Suppressor macrophage treated with lipopolysaccharide for 4 hours (primary cell): ENCODE measurements at regions not wholly inside any gene's neighbourhood (a gene's known extent, or its start where the extent isn't known, plus 50 kb on each side); places are given as distances from the start of the nearest gene placed in this dataset.
A peak's percentile ranks its signal among the peaks of the same experiment; 100 is the strongest.
"Not testable (repeated sequence)": the region's sequence is repeated elsewhere in the genome, so short reads cannot be mapped to it uniquely, and the experiment has no call there.

Experiments
- DNase-seq: peaks from one replicate; pipeline ENCODE4 v3.0.0-alpha.2; 2020

DNA sequence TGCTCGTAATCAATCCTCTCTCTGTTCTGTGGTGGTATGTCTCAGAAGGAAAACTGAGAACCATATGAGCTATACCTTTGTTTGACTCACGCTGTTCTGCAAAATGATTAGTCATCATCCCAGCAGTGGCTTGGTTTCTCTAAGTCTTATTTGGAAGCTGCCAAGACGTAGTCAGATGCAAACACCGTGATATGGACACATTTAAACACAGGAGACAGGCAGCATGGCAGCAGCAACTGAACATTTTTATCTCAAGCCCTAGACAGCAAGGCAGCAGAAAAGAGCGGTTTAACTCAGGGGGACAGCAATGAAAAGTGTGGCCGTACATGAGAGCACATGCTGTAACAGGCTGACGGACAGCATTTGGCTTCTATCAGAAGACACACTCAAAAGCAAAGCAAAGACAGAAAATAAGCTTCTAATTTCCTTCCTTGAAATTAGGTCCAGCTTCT, 1295.1 kb downstream of the EPHA7 start:
- no peak for DNase-seq

DNA sequence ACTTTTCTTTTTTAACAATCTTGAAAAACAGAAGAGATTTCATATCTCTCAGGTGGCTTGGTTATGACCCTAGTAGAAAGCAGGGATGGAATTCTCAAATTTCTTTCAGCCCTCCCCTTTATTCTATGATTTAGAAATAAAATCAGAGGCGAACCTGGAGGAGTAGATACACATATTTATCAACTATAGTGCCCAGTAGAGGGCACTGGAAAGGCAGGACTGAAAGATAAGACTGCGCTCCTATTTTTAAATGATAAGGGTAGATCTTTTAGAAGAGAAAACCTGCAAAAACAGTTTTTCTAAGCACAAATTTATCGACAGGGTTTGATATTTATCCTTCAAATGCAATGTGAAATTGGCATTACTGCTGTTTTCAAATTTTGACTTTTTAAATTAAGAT, 1296.6 kb downstream of the EPHA7 start:
- no peak for DNase-seq

DNA sequence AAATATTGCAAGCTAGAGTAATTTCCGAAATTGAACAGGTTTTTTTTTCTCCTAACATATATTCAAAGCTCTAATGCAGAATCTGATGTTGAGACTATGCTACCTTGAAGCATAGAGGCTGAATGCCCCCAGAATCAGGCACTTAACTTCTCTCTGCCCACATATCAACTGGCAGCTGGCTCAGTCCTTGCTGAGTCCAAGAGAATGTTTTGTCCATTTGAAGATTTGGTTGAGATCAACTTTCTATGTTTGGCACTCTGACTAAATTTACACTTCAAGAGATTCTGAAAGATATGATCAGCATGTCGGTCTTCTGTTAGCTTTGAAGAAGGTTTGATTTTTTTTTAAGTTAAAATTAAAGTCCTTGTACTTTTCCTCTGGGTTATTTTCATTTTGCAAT, 1298.1 kb downstream of the EPHA7 start:
- no peak for DNase-seq

DNA sequence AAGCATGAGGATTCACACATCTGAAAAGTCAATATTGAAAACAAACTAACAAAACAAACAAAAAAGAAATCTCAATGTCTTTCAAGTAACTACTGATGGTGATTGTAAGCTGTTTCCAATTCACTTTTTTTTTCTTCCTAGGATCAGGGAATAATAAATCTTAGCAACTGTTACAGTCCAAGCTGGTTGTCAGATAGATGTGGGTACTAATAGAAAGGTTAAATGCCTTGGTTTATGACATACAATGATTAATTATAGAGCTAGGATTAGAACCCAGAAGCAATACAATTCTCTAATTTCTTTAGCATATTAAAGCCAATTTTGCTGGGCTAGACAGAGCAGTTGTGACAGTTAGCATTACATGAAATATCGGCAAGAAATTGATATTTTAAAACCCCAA, 1301.6 kb downstream of the EPHA7 start:
- DNase-seq: no peak

DNA sequence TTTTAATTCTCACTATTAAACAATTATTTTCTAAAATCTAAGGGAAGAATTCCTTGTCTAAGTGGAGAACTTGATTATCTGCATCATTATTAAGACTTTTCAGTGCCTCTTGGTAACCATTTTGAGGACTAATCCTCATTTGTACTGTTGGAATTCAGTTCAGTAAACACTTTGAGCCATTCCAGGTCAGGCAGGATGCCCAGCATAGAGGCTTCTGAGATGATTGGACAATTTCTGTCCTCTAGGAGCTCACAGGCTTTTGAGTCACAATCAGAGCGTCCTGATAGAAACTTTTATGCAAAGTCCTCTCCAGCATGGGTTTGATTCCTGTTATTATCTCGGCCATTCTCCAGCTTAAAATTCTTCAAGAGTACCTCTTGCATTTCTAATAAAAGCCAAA, 1304.6 kb downstream of the EPHA7 start:
- DNase-seq: no peak

DNA sequence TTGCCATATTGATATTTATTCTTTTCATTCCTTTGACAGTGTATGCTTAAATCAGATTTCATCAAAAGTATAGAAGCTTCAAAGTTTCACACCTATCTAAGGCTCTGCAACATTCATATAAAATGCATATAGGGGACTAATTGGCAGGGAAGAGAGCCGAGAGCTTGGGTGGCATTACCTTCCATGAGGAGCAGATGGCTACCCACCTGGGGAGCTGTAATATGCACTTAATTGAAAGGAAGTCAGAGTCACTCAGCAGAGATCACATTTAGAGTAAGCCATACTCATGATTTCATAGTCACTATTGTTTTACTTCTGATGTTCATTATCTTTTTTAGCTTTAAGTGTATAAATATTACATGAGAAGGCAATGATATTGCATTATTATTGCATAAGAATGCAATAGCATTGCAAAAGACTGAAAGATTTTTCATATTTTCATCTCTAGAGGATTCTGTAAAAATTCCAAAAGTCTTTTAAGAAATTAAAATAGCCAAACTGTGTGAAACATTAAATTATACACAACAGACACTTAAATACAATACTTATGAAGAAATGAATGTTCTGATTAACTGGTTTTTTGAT, 1305.2 kb downstream of the EPHA7 start:
- no peak for DNase-seq

DNA sequence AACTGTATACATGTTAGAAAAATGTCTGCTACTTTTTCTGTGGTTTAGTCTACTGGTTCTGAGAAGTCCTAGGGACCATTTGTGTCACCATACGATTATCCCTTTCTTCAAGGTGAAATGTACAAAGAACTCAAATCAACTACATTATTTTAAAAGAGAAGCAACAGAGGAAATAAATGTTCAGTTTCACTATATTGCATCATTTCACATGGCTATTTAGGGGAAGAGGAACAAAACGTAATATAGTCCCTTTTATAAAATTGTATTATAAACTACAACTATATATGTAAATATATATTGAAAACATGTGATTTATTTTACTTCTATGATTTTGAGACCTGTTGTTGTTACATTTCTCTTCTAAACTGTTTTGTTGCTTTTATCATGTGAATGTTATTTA, 1308.0 kb downstream of the EPHA7 start:
- DNase-seq: peak; percentile 50

DNA sequence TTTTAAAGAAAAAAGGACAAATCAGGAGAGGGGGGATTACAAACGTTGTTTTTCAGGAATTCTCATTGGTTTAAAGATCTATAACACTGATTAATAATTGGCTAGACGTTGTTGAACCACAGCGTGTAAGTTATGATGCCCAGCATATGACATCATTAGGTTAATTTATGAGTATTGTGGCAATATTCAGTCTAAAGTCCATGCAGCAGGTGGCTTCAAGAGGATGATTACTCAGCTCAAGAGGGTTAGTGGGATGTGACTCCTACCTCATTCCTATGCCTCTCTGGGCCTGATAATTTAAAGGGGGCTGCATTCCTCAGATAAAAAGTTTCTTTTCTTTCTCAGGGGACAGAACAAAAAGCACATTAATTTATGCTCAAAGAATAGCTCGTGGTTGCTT, 1309.0 kb downstream of the EPHA7 start:
- DNase-seq: no peak

DNA sequence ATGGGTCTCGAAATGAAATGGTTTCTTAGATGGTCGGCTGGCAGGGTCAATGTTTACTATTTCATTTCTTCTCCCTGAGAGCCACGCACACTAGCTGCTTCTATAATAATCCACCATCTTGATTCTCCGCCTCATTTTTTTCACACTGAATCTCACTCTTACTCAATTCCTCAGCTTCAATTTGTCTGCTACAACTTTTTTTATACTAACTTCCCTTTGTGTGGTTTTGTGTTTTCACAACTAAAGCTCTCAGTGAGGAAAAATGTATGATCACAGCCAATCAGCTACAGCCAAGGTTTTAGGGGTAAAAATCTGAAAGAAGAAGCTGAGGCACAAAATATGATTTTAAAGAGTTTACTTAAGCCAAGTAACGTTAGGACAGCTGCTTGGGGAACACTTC, 1309.4 kb downstream of the EPHA7 start:
- DNase-seq: peak; percentile 42

DNA sequence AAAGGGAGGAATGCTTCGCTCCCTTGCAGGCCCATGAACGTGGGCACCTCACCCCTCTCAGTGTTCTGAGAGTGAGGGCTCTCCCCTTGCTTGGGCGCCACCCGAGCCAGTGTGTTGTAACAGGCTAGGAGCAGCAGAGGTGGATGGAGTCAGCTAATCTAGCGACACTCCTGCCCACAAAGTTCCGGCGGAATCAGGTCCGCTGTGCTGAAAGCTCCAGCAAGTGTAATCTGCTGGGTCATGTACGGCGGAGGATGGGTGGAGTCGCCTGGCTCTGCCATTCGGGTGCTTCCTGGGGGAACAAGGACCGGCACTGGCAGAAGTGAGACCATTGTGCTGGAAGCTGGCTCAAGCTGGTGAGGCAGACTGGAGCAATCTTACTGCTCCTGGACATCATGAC, 1310.1 kb downstream of the EPHA7 start:
- no peak for DNase-seq

DNA sequence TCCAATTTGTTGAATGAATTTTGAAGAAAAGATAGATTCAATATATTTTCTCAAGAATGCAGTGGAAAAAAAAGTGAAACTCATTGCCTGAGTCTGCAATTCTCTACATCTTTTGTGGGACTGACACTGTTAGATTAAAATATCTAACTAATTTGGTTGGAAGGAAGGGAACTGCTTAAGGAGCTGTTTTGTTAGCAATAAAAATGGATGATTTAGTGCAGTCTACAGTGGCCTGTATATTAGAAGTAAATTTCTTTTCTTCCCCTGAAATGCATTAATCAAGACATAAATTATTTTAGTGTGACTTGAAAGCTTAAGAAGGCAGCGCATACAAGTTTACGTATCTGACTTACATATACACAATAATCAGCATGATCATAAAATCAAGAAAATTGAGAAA, 1332.6 kb downstream of the EPHA7 start:
- DNase-seq: no peak

DNA sequence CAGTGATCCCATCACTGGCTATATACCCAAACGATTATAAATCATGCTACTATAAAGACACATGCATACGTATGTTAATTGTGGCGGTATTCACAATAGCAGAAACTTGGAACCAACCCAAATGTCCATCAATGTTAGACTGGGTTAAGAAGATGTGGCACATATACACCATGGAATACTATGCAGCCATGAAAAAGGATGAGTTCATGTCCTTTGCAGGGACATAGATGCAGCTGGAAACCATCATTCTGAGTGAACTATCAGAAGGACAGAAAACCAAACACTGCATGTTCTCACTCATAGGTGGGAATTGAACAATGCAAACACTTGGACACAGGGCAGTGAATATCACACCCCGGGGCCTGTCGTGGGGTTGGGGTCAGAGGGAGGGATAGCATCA, 1335.4 kb downstream of the EPHA7 start:
- DNase-seq: not testable (repeated sequence)

DNA sequence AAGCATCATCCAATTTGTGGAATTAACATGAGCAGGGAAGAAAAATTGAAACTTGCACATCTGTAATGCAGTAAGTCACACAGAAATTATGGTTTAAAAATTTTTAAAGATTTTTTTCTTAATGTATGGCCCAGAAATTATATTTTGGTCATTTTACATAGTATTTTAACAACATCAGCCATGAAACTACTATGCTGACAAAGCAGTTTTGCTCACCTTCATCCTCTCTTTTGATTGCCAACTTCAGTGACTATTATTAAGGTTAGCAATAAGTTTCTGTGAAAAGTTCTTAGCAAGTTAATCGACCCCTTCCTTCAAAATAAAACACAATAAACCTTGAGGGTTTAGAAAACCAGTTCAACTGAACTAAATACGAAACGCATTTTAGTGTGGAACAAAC, 1347.0 kb downstream of the EPHA7 start:
- DNase-seq: no peak

DNA sequence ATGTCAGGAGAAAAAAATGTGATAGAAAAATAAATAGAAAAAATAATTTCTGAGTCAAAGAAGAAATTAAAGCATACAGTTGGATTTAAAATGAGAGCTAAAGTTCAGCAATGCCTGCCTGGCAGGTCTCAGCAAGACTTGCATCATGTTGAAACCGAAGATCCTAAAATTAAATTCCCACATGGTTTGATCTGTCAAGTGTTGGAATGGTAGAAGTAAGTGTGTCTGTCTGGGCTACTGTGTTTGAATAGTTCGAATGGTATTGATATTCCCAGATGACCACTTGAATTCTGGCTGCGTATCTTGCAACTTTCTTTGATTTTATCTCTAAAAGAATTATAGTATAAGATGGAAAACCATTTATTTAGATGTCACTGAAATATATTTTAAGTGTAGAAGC, 1349.6 kb downstream of the EPHA7 start:
- DNase-seq: no peak

DNA sequence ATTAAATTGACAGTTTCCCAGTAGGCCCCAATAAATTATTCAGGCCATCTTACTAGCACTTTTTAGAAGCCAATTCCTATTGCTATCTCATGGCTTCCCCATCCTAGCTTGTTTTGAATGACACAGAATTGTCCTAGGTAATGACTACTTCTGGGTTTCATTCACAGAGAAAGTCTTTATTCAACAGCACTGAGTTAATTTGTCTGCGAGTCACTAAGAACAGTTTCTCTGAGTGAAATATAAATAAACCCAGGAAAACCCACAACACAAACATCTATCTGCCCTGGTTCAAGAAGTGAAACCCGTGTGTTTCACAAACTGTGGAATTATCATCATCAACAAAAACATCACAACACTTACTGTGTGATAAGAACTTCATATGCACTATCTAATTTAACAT, 1366.8 kb downstream of the EPHA7 start:
- DNase-seq: no peak

DNA sequence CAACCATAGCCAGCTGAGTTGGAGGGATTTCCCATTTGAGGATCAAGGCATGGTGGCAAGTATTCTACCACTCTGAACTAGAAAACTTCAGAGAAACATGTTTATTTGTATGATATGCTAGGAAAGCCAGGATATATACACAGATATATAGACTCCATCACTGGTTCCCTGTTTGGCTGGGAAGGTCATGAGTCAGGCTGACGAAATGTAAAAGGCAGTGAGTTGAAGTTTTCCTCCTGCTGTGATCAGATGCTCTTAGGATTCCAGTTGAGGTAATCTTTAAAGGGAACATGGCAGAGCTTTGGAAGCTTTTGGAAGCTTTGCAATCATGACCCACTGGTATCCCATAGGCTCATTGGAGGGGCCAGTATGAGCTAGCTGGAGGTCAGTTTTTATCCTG, 1369.1 kb downstream of the EPHA7 start:
- DNase-seq: no peak

DNA sequence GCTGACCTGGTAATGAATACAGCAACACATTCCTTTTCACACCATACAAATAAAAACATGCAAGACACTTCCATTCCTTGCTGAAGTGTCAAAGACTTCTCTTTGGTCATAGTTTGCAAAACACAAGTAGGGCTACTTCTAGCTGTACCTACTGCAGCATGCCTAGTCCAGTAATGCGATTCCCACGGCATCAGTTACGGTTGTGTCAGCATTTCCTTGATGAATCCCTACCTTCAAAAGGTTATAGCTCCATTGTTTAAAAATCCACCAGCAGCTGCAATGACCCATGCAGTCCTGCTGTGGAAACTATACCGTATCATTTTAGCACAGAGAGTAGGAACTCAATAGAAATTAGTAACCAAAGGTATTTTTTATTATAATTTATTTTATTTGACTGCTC, 1371.5 kb downstream of the EPHA7 start:
- DNase-seq: no peak

DNA sequence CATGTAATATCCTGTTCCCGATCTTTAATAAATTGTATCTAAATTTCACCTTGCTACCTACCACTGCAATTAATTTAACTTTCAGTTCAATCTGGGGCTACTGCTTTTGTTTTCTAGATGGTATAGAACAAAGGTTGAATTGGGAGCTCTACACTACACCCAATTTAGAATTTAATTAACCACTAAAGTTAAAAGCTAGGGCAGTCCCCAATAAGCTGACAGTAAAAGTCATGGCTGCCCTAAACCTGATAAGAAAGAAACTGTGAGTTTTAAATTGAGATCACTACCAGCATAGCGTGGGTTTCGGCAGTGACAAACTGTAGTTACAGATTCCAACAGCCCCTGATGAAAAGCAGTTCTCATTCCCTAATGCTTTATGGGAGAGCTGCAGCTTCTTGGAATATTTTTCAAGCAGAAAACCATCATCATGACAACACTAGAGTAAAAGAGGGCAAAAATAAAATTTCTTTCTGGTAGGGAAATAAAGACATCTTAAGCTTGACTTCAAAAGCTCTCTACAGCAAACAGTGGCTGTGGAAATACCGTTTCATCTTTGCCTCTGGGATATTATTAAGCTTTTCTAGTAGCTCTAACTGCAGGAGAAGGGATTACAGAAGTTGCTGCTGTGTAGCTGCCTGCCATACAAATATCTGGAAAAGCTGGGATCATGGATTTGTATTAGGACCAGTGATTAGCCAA, 1372.1 kb downstream of the EPHA7 start:
- DNase-seq: no peak

DNA sequence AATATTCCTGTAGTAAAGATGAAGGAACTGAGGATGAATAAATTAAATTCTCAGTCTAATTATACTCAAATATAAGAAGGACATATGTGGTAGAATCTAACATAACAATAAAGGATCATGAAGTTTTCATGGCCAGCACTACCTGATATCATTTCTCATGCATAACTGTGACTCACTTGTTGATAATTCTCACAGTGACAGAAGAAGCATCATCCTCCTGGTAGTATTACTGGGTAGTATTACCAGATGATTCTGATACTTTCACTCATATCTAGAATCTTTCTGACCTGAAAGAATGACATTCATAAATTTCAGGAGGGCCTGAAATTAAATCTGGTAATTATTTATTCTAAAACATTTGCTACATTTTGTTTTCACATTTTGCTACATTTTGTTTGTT, 1375.0 kb downstream of the EPHA7 start:
- no peak for DNase-seq

DNA sequence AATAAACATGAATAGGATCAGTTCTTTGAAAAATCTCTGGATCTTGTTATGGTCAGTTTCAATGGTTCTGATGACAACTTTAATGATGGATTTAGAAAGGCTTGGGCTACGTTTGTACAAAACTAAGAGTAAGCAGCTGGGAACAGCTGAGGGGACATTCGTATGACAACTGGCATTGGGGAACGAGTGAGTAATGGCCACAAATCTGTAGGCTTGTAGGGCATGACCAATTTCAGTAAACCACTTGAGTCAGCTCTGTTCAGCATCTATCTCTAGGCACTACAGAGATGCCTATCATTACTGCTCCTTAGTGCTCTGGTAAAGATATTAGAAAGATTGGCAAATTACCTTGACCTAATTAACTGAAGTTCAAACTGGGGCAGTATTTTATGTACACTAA, 1375.6 kb downstream of the EPHA7 start:
- DNase-seq: no peak

DNA sequence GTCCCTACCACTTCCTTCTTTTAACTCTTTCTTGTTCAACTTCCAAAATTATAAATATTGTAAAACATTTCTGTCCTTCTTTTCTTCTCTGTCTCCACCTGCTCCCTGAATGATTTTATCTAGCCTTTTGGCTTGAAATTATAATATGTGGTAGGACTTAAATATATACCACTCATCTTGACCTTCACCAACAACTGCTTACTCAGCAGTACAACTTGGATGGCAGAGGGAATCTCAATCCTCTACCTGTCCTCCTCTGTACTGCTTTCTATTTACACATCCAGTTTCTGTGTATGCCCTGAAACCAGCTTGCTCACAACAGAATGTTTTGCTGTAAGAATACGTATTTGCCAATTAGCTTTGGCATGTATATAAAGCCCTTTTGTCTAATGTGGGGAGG, 1392.5 kb downstream of the EPHA7 start:
- DNase-seq: no peak

DNA sequence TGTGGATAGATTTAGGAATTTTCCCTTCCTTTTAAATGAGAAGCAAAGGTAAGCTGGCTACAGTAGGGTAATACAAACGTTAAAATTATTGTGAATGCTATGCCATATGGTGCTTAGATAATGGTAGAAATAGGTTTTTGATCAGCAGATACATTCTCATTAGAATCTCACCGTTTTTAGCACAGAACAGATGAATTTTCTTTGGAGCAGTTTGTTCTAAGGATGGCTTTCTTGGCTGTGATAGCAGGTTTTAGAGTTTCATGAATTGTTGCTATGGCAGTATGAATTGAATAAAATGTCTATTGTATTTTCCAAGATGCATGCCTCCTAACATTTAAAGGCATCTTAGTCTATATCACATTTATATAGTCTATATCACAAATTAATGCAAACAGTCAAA, 1394.5 kb downstream of the EPHA7 start:
- no peak for DNase-seq

DNA sequence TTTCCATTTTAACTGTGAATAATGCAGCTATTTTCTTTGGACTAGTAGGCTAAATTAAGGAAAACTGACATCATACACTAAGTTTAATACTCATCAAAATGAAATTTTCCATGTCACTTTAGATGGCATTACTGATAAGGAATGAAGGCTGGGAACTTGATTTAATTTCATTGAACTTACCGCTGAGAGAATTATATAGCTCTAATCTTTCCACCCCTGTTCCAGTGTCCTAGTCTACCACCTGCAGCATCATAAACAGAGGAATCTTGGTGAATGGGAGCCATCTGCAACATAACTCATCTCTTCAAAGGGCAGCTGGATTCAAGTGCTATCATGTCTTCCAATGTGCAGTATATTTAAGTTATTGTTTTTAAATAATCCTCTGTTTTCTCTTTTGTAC, 1395.2 kb downstream of the EPHA7 start:
- DNase-seq: no peak

DNA sequence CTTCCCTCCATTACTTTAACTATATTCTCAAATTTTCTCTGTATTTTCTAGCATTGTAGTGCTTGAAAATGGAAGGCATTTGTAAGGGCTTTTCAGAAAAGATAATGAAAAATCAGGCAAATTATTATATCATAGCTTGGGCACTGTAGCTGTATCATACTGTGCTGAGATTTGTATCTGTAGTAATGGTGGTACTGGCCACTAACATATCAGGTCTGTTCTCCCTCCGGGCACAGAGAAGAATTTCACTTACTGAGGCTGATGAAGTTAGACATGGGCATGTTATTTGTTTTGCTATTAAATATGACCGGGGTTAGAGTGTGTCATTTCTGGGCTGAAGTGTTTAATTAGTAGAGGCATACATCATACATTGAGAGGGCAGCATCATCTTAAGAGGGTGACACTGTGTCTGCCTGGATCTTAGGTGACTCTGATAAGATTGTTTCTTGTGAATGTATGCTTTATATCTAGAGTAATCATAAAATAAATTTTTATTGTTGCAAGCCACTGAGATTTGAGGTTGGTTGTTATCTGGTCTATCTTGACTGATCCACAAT, 1395.9 kb downstream of the EPHA7 start:
- no peak for DNase-seq

DNA sequence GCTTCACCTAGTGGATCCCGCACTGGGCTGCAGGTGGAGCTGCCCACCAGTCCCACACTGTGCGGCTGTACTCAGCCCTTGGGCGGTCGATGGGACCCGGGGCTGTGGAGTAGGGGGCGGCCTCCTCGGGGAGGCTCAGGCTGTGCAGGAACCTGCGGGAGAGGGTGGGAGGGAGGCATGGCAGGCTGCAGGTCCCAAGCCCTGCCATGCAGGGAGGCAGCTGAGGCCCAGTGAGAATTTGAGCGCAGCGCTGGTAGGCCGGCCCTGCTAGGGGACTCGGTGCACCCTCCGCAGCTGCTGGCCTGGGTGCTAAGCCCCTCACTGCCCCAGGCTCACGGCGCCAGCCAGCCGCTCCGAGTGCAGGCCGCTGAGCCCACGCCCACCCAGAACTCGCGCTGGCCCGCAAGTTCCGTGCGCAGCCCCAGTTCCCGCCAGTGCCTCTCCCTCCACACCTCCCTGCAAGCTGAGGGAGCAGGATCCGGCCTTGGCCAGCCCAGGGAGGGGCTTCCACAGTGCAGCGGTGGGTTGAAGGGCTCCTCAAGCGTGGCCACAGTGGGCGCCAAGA, 1407.6 kb downstream of the EPHA7 start:
- no peak for DNase-seq
